SK-N-SH treated with all-trans-retinoic acid at 6 μM for 48 hours (cell line): ENCODE measurements at regions not wholly inside any gene's neighbourhood (a gene's known extent, or its start where the extent isn't known, plus 50 kb on each side); places are given as distances from the start of the nearest gene placed in this dataset.

Experiments used
- ATAC-seq: fragments of 200-7000 bp; cut with Tn5 transposase; 3 replicates; pipeline ENCODE4 v1.9.1; 2020; ENCODE audit warnings: mild to moderate bottlenecking, moderate library complexity
- ARNTL ChIP-seq: fragments of 450-650 bp; formaldehyde crosslinking; IDR thresholded peaks from 2 replicates; pipeline ENCODE4 v1.5.0; 2020; ENCODE audit warnings: low read depth, mild to moderate bottlenecking, moderate library complexity, borderline replicate concordance
- BACH2 ChIP-seq: fragments of 250-450 bp; sonication (Bioruptor Pico); IDR thresholded peaks from 2 replicates; pipeline ENCODE4 v1.9.0; 2021; ENCODE audit warnings: mild to moderate bottlenecking, borderline replicate concordance
- CREB5 ChIP-seq: fragments of 250-450 bp; sonication (Bioruptor Pico); IDR thresholded peaks from 2 replicates; pipeline ENCODE4 v1.5.1; 2020; ENCODE audit warnings: low read depth, mild to moderate bottlenecking, moderate library complexity
- CSDC2 ChIP-seq: fragments of 250-450 bp; sonication (Bioruptor Pico); IDR thresholded peaks from 2 replicates; pipeline ENCODE4 v1.5.0; 2020; ENCODE audit warnings: mild to moderate bottlenecking, moderate library complexity
- CSRNP3 ChIP-seq: fragments of 250-450 bp; sonication (Bioruptor Pico); IDR thresholded peaks from 2 replicates; pipeline ENCODE4 v1.5.1; 2021; ENCODE audit warnings: mild to moderate bottlenecking, moderate library complexity
- ESRRG ChIP-seq: fragments of 250-450 bp; sonication (Bioruptor Pico); IDR thresholded peaks from 2 replicates; pipeline ENCODE4 v1.6.1; 2021; ENCODE audit warnings: mild to moderate bottlenecking
- ISL1 ChIP-seq: fragments of 250-450 bp; sonication (Bioruptor Pico); IDR thresholded peaks from 2 replicates; pipeline ENCODE4 v2.1.2; 2022; ENCODE audit warnings: mild to moderate bottlenecking, moderate library complexity
- OSR1 ChIP-seq: fragments of 250-450 bp; sonication (Bioruptor Pico); IDR thresholded peaks from 2 replicates; pipeline ENCODE4 v1.8.0; 2022; ENCODE audit warnings: moderate library complexity, mild to moderate bottlenecking, inconsistent platforms
- PATZ1 ChIP-seq: fragments of 250-450 bp; sonication (Bioruptor Pico); IDR thresholded peaks from 2 replicates; pipeline ENCODE4 v1.8.0; 2020; ENCODE audit warnings: mild to moderate bottlenecking, moderate library complexity, borderline replicate concordance
- POU6F1 ChIP-seq: fragments of 250-450 bp; sonication (Bioruptor Pico); IDR thresholded peaks from 2 replicates; pipeline ENCODE4 v1.8.0; 2021; ENCODE audit warnings: low read depth, mild to moderate bottlenecking, moderate library complexity, borderline replicate concordance
- PPARA ChIP-seq: fragments of 250-450 bp; sonication (Bioruptor Pico); IDR thresholded peaks from 2 replicates; pipeline ENCODE4 v1.5.0; 2020; ENCODE audit warnings: mild to moderate bottlenecking, borderline replicate concordance
- RARB ChIP-seq: fragments of 250-450 bp; sonication (Bioruptor Pico); IDR thresholded peaks from 2 replicates; pipeline ENCODE4 v1.8.0; 2021; ENCODE audit warnings: mild to moderate bottlenecking, moderate library complexity
- SNAI2 ChIP-seq: fragments of 250-450 bp; sonication (Bioruptor Pico); IDR thresholded peaks from 2 replicates; pipeline ENCODE4 v1.5.0; 2020; ENCODE audit warnings: mild to moderate bottlenecking, moderate library complexity
- TCF4 ChIP-seq: fragments of 250-450 bp; sonication (Bioruptor Pico); IDR thresholded peaks from 2 replicates; pipeline ENCODE4 v1.8.0; 2021; ENCODE audit warnings: mild to moderate bottlenecking, moderate library complexity, borderline replicate concordance
- TOX ChIP-seq: fragments of 250-450 bp; sonication (Bioruptor Pico); IDR thresholded peaks from 2 replicates; pipeline ENCODE4 v1.8.0; 2021; ENCODE audit warnings: mild to moderate bottlenecking, moderate library complexity, borderline replicate concordance
- TSHZ2 ChIP-seq: fragments of 250-450 bp; sonication (Bioruptor Pico); IDR thresholded peaks from 2 replicates; pipeline ENCODE4 v1.5.0; 2020; ENCODE audit warnings: mild to moderate bottlenecking, moderate library complexity
- ZC3H10 ChIP-seq: fragments of 250-450 bp; sonication (Bioruptor Pico); IDR thresholded peaks from 2 replicates; pipeline ENCODE4 v1.5.1; 2021; ENCODE audit warnings: mild to moderate bottlenecking, moderate library complexity
- ZFP3 ChIP-seq: fragments of 250-450 bp; sonication (Bioruptor Pico); IDR thresholded peaks from 2 replicates; pipeline ENCODE4 v1.5.0; 2020; ENCODE audit warnings: mild to moderate bottlenecking, moderate library complexity
- ZFP30 ChIP-seq: fragments of 450-650 bp; formaldehyde crosslinking; IDR thresholded peaks from 2 replicates; pipeline ENCODE4 v1.5.0; 2022; ENCODE audit warnings: mild to moderate bottlenecking, moderate library complexity
- ZNF565 ChIP-seq: fragments of 450-650 bp; formaldehyde crosslinking; conservative IDR thresholded peaks from 2 replicates; pipeline ENCODE4 v1.5.0; 2020; ENCODE audit warnings: low read depth, mild to moderate bottlenecking, moderate library complexity
- ZNF70 ChIP-seq: fragments of 450-650 bp; formaldehyde crosslinking; IDR thresholded peaks from 2 replicates; pipeline ENCODE4 v1.5.0; 2020; ENCODE audit warnings: mild to moderate bottlenecking, moderate library complexity
- ZNF8 ChIP-seq: fragments of 450-650 bp; formaldehyde crosslinking; IDR thresholded peaks from 2 replicates; pipeline ENCODE4 v1.5.0; 2020; ENCODE audit warnings: mild to moderate bottlenecking, moderate library complexity

GRCh38 chr6:56888687-56889086 is 66.2 kb upstream of the BEND6 start:
- no peak for TF ChIP-seq PPARA (CRISPR knock-in tag)
- TF ChIP-seq ZFP30 (CRISPR knock-in tag): no peak
- no peak for TF ChIP-seq POU6F1 (CRISPR knock-in tag)
- no peak for TF ChIP-seq TOX (CRISPR knock-in tag)
- TF ChIP-seq PATZ1: no peak
- no peak for TF ChIP-seq ZNF565
- TF ChIP-seq CREB5 (CRISPR knock-in tag): no peak
- TF ChIP-seq ZNF70 (CRISPR knock-in tag): no peak
- no peak for TF ChIP-seq ESRRG (CRISPR knock-in tag)
- no peak for TF ChIP-seq CSRNP3 (CRISPR knock-in tag)
- no peak for TF ChIP-seq ZC3H10 (CRISPR knock-in tag)
- no peak for TF ChIP-seq ZNF8
- no peak for TF ChIP-seq TSHZ2 (CRISPR knock-in tag)
- TF ChIP-seq ARNTL (CRISPR knock-in tag): no peak
- TF ChIP-seq BACH2 (CRISPR knock-in tag): no peak
- TF ChIP-seq RARB (CRISPR knock-in tag): no peak
- no peak for TF ChIP-seq SNAI2
- TF ChIP-seq ZFP3: no peak
- no peak for TF ChIP-seq CSDC2
- no peak for ATAC-seq

GRCh38 chr6:56887086-56887485 is 67.8 kb upstream of the BEND6 start:
- no peak for TF ChIP-seq SNAI2
- TF ChIP-seq ESRRG (CRISPR knock-in tag): no peak
- no peak for TF ChIP-seq TOX (CRISPR knock-in tag)
- TF ChIP-seq ISL1 (CRISPR knock-in tag): no peak
- no peak for TF ChIP-seq ZC3H10 (CRISPR knock-in tag)
- no peak for TF ChIP-seq BACH2 (CRISPR knock-in tag)
- TF ChIP-seq CREB5 (CRISPR knock-in tag): no peak
- no peak for ATAC-seq

GRCh38 chr6:56877922-56878321 is 77.0 kb upstream of the BEND6 start:
- no peak for ATAC-seq
- TF ChIP-seq TOX (CRISPR knock-in tag) (no peak), PATZ1 (no peak), ESRRG (CRISPR knock-in tag) (no peak), BACH2 (CRISPR knock-in tag) (no peak), ZNF565 (no peak), ZNF70 (CRISPR knock-in tag) (no peak), TCF4 (CRISPR knock-in tag) (no peak), ZC3H10 (CRISPR knock-in tag) (no peak), RARB (CRISPR knock-in tag) (no peak), ZFP3 (no peak), SNAI2 (no peak), ZNF8 (no peak), OSR1 (no peak), POU6F1 (CRISPR knock-in tag) (no peak), PPARA (CRISPR knock-in tag) (no peak), ZFP30 (CRISPR knock-in tag) (no peak)
